ENCODE measurements at regions not wholly inside any gene's neighbourhood (a gene's known extent, or its start where the extent isn't known, plus 50 kb on each side); places are given as distances from the start of the nearest gene placed in this dataset.

- TF ChIP-seq POLR2A (IDR thresholded peaks at IDR 0.05) (no peak), CTCF (IDR thresholded peaks at IDR 0.05) (no peak)
Measured at GRCh38 chr5:73300337-73301207, 127.6 kb downstream of the TMEM174 start.

Measured in ovary (tissue), 3 donors.